ENCODE measurements at regions not wholly inside any gene's neighbourhood (a gene's known extent, or its start where the extent isn't known, plus 50 kb on each side); places are given as distances from the start of the nearest gene placed in this dataset.

DNA sequence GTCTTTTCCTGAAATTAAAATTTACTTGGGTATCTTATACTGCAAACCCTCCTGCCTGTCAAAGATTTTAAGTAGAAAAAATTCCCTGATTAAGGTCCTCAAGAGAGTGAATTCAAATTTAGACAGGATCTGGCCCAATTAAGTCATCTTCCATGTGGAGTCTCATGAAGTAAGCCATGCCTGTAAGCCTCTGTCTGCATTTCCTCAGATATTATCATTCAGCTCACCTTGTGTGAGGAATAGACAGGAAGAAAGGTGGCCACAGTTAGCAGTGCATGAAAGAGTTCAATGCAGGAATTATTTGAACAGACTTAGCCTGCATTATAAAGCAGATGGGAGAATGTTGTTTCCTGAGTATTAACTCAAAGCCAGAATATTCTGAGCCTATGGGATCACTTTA lies 174.7 kb downstream of the HS3ST3A1 start (continued):
- no peak for TF ChIP-seq ATF2 (IDR thresholded peaks at IDR 0.05; ENCODE audit: low read length)
- TF ChIP-seq, protein P1, sequence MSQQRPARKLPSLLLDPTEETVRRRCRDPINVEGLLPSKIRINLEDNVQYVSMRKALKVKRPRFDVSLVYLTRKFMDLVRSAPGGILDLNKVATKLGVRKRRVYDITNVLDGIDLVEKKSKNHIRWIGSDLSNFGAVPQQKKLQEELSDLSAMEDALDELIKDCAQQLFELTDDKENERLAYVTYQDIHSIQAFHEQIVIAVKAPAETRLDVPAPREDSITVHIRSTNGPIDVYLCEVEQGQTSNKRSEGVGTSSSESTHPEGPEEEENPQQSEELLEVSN (IDR thresholded peaks at IDR 0.05), result no peak
- TF ChIP-seq CHD7 (IDR thresholded peaks at IDR 0.05; ENCODE audit: insufficient replicate concordance, low read length), result no peak
- TF ChIP-seq HDAC2 (IDR thresholded peaks at IDR 0.05; ENCODE audit: borderline replicate concordance in 1 of 2, low read depth in 2 of 2, low read length in 2 of 2), result no peak
- TF ChIP-seq ASH2L (IDR thresholded peaks at IDR 0.05; ENCODE audit: low read length), result no peak
- TF ChIP-seq TAF7 (optimal IDR thresholded peaks at IDR 0.05; ENCODE audit: borderline replicate concordance, low read depth, low read length), result no peak
